ENCODE measurements at regions not wholly inside any gene's neighbourhood (a gene's known extent, or its start where the extent isn't known, plus 50 kb on each side); places are given as distances from the start of the nearest gene placed in this dataset.

DNA sequence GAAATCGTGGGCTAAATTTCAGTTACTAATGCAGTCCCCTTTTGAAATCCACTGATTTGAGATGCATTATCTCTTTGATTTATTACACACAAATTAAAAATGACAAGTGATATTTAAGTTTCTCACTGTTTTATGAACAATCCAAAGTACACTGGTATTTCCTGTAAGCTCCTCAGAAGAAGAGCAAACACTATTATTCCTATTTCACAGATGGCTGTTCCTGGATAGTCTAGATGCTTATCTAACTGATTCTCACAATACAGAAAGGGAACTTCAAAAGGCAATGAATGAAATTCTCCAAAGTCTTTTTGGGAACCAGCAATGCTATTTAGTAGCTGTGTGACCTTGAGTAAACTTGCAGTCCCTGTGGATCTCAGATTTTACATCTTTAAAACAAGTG, 404.7 kb upstream of the DAB2 start:
- no peak overlapping the region for H3K27ac ChIP-seq
- TF ChIP-seq, protein P1, sequence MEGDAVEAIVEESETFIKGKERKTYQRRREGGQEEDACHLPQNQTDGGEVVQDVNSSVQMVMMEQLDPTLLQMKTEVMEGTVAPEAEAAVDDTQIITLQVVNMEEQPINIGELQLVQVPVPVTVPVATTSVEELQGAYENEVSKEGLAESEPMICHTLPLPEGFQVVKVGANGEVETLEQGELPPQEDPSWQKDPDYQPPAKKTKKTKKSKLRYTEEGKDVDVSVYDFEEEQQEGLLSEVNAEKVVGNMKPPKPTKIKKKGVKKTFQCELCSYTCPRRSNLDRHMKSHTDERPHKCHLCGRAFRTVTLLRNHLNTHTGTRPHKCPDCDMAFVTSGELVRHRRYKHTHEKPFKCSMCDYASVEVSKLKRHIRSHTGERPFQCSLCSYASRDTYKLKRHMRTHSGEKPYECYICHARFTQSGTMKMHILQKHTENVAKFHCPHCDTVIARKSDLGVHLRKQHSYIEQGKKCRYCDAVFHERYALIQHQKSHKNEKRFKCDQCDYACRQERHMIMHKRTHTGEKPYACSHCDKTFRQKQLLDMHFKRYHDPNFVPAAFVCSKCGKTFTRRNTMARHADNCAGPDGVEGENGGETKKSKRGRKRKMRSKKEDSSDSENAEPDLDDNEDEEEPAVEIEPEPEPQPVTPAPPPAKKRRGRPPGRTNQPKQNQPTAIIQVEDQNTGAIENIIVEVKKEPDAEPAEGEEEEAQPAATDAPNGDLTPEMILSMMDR (IDR thresholded peaks at IDR 0.05) = no peak
- no peaks in the 10 kb centered on the region for H3K27me3 ChIP-seq
- no peak for DNase-seq (ENCODE audit: low spot score)
- H3K4me1 ChIP-seq = no peaks in the 10 kb centered on the region
- no peaks in the 10 kb centered on the region for H3K9me3 ChIP-seq
- H3K4me3 ChIP-seq = no peak overlapping the region
- no peaks in the 10 kb centered on the region for H3K36me3 ChIP-seq

DNA sequence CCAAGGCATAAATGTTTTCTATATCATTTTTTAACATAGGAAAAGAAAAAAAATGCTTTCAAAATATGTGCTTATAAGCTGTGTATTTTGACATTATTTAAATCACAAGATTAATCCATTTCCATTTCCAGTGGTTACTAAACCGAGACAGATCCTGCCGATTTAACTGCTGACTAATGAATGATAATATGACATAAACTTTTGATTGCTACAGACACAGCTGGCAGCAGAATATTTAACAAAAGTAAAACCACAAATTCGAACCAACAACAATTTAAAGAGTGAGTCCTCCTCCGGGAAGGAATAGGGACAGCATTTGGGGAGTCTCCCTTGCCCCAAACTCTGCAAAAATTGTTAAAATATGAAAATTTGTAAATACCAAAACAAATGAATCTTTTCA, 401.3 kb upstream of the DAB2 start:
- Histone ChIP-seq H3K36me3 (no peaks in the 10 kb centered on the region), H3K27ac (no peak overlapping the region), H3K27me3 (no peaks in the 10 kb centered on the region), H3K4me3 (no peak overlapping the region), H3K9me3 (no peaks in the 10 kb centered on the region), H3K4me1 (no peaks in the 10 kb centered on the region)
- TF ChIP-seq, protein P1 (IDR thresholded peaks at IDR 0.05) = no peak
- no peak for DNase-seq (ENCODE audit: low spot score)

DNA sequence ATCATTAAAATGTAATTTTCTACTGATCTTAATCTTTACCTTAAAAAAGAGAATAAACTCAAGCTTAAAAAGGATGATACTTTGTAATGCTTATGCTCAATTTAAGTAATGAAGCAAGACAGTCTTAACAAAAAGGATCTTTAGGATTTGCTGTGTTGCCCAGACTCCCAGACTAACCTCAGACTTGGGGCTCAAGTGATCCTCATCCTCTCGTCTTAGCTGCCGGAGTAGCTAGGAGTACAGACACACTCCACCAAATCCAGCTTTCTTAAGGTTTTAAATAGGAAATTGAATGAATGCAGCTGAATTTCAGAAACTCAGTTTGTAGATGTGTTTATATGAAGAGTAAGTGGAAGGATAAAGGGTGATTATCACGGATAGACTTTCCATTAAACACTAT, 400.5 kb upstream of the DAB2 start:
- Histone ChIP-seq H3K9me3 (no peaks in the 10 kb centered on the region), H3K4me3 (no peak overlapping the region), H3K27ac (no peak overlapping the region), H3K27me3 (no peaks in the 10 kb centered on the region), H3K36me3 (no peaks in the 10 kb centered on the region), H3K4me1 (no peaks in the 10 kb centered on the region)
- TF ChIP-seq, protein P1 (IDR thresholded peaks at IDR 0.05) = no peak
- no peak for DNase-seq (ENCODE audit: low spot score)

DNA sequence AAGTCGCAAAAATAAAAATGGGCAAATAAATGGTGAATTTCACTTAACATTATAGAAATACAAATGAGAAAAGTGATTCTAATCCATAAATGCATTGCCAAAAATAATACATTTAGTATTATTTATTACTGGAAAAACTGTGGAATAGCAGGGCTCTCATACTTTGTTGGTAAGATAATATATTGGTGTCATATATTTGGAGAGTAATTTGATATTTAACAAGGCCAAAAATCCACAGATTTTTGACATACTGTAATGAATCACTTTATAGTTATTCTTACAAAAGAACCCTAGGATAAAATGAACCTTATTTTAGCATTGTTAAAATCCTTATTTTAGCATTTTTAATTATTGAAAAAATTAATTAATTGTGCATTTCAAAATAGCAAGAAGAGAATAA, 397.2 kb upstream of the DAB2 start:
- Histone ChIP-seq H3K9me3 (no peaks in the 10 kb centered on the region), H3K36me3 (no peaks in the 10 kb centered on the region), H3K27me3 (no peaks in the 10 kb centered on the region), H3K4me1 (no peaks in the 10 kb centered on the region), H3K27ac (no peak overlapping the region), H3K4me3 (no peak overlapping the region)
- DNase-seq (ENCODE audit: low spot score) = no peak
- TF ChIP-seq, protein P1 (IDR thresholded peaks at IDR 0.05) = no peak

DNA sequence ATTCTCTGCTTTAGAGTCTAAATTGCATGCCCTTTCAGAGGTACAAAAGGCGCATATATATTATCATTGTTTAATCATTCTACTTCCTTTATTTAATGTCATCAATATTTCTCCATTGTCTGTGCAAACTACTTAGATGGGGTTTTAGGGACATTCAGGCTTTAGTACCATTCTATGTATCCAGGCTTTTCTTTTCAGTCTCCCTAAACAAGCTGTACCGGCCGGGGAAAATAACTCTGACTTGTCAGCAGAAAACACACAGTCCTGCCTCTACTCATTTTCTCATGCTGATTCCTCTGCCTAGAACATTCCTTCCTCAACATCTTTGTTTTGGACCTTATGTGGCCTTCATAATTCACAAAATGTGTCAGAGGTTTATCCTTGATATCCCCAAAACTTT, 392.1 kb upstream of the DAB2 start:
- no peaks in the 10 kb centered on the region for H3K27me3 ChIP-seq

More for the DNA sequence above, 392.1 kb upstream of the DAB2 start:
- H3K36me3 ChIP-seq = no peaks in the 10 kb centered on the region
- H3K4me1 ChIP-seq = no peaks in the 10 kb centered on the region
- H3K4me3 ChIP-seq = no peak overlapping the region
- TF ChIP-seq, protein P1 (IDR thresholded peaks at IDR 0.05) = no peak
- no peaks in the 10 kb centered on the region for H3K9me3 ChIP-seq
- no peak overlapping the region for H3K27ac ChIP-seq
- DNase-seq (ENCODE audit: low spot score) = no peak

All from right atrium auricular region (tissue), 2 donors.